NOMO-1 treated with DMSO at 0.1 percent for 48 hours (cell line): ENCODE measurements at regions not wholly inside any gene's neighbourhood (a gene's known extent, or its start where the extent isn't known, plus 50 kb on each side); places are given as distances from the start of the nearest gene placed in this dataset.

Experiments
- DNase-seq: peaks from one replicate; lab custom pipeline; 2025; ENCODE audit not compliant: unreplicated experiment; lab: John Stamatoyannopoulos, UW

DNA sequence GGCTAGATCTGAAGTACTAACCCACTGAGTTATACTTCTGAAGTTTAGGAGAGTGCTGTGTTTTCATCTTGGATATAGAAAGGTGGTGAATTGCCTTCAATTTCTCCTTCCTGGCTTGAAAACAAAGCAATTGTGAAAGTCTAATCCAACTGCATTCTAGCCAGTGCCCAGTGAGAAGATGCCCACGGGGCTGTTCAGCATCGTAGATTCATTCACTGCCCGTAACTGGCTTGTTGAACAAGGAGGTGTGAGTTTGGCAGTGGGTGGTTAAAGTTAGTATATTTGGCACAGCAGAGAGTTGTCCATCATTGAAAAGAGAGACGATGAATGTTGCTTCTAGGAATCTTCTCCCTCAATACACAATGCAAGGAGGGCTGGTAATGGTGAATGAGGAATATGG is 82.3 kb upstream of the RND3 start:
- no peak for DNase-seq

DNA sequence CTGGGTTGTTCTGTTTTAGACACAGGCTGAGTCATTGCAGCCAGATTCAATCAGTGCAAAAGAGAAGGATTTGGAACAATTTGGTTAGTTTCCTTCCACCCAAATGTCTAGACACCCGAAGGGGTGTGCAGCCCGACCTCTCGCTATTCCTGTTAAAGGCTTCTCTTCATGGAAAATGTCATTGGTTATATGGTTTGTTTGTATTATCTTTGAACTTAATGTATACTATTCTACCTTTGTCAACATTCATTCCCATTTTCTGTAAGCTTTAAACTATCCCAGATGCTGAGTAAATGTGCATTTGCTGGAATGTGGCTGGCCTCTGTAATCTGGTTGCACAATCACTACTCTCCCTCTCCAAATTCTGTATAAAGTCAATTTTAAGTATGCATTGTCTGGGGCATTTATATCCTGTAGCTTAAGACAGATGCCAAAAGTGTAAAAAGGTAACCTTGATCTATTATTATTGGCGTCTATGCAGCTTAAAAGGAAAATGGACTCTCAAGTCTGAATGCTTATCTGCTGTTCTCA is 80.4 kb upstream of the RND3 start:
- DNase-seq: no peak

DNA sequence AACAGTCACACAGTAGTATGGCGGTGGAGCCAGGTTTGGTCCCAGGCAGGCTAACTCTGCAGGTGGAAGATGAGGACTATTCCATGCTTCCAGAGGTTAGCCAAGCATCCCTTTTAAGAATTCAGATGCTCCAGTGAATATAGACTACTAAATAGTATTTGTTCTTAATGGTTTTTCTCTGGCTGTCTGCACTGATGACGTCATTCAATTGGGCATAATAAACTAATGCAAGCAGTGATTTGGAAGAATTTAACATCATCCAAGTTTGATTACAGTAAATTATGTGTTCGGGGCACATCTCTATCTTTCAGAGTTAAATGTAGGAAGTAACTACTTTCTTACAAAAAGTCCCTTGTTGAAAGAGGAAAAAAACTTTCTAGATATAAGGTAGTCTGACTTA is 78.8 kb upstream of the RND3 start:
- no peak for DNase-seq

DNA sequence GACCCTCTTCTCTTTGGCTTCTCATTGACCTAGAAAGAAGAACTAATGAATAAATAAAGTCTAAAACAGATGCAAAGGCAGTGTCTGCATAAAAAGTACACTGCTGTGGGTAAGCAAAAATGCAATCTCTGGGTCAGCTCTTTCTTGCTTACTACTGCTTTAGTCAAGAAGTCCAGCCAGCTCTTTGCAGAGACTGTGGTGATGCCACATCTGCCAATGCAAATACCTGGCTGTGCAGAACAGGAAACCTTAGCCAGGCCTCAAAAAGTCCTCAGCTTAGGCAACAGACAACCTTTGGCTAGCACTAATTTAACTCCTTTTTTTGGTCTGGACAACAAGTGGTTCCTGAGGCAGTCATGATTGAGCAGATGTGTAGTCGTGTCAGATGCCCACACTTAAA is 73.6 kb upstream of the RND3 start:
- no peak for DNase-seq

DNA sequence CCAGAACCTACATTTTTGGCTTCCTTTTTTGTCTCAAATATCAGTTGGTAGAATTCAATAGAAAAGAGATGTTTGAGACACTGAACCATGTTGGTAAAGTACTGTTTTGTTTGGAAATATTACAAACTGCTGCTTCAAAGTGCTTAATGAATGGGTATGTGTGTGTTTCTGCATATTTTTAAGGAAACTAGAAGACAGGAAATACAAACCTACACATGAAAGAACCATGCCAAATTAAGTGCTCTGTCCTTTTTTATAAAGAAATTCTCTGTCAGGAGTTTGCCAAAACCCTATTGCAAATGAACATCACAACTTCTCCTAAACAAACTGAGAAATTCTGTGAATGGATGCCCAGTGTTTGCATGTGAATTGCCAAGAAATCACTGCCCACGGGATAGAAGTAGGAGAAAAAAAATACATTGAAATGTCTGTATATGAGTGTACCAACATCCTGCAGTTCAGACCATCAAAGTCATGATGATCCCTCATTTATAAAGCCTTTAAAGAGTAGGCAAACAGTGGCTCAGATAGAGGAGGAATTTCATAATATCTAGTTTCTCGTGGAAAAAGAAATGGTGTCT is 69.6 kb upstream of the RND3 start:
- no peak for DNase-seq

DNA sequence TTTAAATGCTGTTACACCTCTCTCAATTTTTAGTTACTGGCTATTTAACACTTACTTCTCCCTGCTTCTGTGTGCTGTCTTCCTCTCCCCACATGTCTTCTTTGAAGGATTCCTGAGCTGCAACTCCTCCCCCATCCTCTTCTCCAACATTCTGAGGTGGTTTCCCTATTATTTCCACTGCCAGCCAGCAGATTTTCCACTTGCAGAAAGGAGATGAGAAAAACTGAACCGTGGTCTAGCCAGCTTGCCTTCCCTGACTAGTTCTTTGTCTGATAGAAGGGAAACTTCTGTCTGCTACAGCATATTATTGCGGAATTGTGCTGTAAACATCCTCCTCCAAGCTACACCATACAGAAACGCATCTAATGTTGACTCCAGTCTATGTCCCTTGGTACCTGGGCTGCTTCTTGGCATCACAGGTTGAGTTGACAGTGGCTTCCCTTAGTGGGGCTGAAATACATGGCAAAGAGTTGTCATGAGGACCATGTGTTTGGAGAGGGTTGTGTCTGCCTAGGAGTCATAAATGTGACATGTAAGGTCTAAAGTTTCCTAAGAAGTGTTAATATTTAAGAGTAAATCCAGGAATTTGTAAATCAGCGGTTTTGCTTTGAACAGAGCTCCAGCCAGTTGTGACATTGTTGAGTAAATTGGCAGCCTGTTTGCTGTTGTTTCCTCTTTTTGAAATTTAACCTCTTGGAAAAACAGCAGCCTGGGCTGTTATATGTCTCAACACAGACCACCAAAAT is 68.3 kb upstream of the RND3 start:
- DNase-seq: no peak

DNA sequence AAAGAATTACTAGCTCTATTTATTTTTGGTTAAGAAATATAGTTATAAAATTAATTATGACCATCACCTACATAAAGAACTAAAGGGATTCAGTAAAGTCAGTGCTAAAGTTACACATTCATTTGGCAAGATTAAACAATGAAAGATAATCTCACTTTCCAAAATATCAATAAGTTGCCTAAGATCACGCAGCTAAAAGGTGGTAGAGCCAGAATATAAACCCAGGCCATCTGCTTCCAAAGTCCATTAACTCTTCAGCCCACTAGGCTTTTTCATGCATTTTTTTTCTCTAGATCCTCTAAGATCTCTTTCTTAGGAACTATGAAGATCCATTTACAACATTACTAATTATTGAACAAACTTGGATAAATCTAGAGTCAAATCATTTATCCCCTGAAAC is 66.6 kb upstream of the RND3 start:
- no peak for DNase-seq

DNA sequence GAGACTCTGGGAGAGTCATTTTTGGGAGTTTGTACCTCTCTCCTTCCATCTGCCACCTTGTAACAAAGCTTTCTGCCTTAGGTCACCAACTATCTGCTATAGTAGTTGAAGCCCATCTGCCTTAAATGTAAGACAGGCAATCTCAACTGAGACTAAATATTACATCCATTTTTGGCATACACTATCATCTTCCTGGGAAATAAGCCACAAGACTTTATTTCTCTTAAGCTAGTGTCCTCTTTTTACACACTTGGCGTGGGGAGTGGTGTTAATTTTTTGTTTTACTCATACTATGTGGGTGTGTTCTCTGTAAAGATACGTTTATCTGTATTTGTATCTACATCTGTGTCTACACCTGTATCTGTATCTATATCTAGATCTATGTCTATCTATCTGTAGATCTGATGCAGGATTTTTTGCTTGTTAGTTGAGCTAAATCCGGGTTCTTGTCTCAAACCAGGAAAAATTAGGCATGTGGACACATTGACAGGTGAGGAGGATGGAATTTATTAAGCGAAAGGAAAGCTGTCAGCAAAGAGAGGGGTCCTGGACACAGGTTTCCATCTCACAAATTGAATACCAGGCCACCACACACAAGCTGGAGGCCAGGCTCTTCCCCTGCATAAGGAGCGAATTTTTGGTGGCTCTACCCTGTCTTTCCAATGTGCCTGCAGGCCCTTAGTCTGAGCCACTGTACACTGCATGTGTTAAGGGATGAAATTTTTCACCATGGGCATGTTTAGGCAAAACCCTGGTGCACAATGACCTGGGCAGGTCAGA is 64.8 kb upstream of the RND3 start:
- DNase-seq: no peak

DNA sequence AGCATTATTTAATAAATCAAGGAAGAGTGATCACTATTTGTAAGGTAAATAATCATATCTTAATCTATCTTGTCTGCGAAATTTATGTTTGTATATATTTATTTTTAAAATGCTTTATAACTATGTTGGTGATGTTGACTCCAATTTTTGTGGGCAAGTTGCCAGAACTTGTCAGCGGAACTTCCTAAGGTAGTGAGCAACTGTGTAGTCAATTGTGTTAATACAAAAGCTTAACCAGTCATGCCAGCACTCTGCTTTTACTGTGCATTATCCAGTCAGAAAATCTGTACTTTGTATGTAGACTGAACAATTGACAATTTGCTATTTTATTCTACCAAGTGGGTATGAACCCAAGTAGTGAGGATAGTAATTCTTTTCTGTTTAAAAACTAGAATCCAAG is 61.9 kb upstream of the RND3 start:
- no peak for DNase-seq

DNA sequence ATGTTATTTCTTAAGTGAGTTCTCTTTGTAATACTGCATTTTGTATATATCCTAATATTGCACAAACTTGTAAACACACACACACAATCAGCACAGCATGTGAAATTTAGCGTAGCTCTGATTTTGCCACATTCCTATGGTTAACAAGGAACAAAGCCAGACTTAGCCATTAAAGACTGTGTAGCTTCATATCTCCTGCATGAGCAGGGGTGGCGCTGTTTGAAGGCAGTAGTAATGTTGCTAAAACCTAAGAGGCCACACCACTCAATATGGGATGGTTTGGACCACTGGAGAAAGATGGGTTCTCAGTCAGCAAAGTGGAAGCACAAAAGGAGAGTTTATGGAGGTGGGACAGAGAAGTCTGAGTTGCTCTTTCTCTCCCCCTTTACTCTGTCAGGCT is 61.1 kb upstream of the RND3 start:
- no peak for DNase-seq

DNA sequence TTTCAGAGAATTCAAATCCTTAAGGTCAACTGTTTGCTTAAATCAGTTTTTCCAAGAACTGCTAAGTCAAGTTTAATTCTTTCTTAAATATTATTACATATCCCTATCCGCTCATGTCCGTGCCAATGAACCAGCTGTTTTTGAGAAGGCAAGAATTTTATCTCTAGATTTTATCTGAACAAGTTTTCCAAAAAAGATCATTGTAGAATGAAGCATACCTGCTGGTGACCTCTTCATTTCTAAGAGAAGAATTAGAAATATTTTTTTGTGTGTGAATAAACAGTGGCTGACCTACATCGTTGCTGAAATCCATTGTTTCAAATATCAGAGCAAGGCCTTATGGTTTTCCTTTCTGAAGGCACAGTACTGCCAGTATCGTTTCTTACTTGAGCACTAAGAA is 58.4 kb upstream of the RND3 start:
- no peak for DNase-seq

DNA sequence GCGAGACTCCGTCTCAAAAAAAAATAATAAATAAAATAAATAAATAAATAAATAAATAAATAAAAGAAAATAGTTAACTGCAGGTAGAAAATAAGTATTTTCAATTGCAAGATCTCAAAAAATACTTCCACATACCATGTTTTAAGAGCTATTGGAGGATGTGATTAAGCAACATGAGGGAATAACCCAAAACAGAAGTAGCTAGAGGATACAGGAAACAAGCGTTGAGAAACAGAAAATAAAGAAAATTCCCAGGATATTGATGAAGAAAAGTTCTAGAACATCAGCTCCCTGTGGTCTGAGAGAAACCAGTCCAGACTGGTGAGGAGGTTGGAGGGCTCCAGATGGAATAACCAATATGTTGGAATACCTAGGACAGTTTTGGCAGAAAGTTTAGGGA is 57.3 kb upstream of the RND3 start:
- no peak for DNase-seq

DNA sequence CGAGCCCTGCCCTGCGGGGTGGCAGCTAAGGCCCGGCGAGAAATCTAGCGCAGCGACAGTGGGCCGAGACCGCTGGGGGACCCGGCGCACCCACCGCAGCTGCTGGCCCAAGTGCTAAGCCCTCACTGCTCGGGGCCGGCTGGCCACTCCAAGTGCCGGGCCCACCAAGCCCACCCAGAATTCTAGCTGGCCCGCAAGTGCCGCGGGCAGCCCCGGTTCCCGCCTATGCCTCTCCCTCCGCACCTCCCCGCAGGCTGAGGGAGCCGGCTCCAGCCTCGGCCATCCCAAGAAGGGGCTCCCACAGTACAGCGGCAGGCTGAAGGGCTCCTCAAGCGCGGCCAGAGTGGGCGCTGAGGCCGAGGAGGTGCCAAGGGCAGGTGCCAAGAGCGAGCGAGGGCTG is 55.2 kb upstream of the RND3 start:
- DNase-seq: no peak

DNA sequence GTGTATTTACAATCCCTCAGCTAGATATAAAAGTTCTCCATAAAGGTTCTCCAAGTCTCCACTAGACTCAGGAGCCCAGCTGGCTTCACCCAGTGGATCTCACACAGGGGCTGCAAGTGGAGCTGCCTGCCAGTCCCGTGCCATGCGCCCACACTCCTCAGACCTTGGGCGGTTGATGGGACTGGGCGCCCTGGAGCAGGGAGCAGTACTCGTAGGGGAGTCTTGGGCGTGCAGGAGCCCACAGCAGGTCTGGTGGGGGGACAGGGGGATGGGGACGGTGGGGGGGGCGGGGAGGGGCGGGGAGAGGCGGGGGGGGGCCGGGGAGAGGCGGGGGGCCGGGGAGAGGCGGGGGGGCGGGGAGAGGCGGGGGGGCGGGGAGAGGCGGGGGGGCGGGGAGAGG is 54.7 kb upstream of the RND3 start:
- DNase-seq: no peak

DNA sequence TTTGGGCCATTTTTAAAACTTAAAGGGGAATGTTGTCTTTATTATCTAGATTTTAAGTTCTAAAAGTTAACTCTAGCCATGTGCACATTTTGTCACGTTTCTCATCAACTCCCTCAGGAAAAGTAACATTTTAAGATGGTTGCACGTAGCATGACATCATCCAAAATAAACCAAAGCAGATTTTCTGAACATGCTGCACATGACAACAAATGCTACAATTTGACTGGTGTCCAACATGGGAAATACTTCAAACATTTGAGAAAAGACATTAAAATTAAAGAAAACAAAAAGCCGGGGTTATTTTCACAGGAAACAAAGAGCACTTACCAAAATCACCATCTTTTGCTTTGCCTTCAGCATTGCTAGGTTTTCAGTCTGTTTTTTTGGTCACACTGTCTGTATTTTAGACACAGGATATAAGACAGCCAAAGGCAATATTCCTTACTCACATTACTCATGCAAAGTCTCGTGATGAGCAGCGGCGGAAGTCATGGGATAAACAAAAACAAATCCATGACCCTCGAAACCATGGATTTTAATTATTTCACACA is 51.3 kb upstream of the RND3 start:
- no peak for DNase-seq
